Stimulated activated CD4-positive, alpha-beta T cell treated with anti-CD3 and anti-CD28 coated beads, Interleukin-2, amount 100 ng/mL, for 48 hours (primary cell): ENCODE measurements at regions not wholly inside any gene's neighbourhood (a gene's known extent, or its start where the extent isn't known, plus 50 kb on each side); places are given as distances from the start of the nearest gene placed in this dataset.

Experiments used
- DNase-seq, 2 donors: peaks; one replicate each; pipeline ENCODE4 v3.0.0-alpha.2; 2020

- no peak for DNase-seq
Measured at GRCh38 chr12:68559984-68560850, 50.5 kb upstream of the RAP1B start.

- DNase-seq, result no peak
Measured at GRCh38 chr12:68560851-68561422, 49.8 kb upstream of the RAP1B start.
